ENCODE measurements at regions not wholly inside any gene's neighbourhood (a gene's known extent, or its start where the extent isn't known, plus 50 kb on each side); places are given as distances from the start of the nearest gene placed in this dataset.

DNA sequence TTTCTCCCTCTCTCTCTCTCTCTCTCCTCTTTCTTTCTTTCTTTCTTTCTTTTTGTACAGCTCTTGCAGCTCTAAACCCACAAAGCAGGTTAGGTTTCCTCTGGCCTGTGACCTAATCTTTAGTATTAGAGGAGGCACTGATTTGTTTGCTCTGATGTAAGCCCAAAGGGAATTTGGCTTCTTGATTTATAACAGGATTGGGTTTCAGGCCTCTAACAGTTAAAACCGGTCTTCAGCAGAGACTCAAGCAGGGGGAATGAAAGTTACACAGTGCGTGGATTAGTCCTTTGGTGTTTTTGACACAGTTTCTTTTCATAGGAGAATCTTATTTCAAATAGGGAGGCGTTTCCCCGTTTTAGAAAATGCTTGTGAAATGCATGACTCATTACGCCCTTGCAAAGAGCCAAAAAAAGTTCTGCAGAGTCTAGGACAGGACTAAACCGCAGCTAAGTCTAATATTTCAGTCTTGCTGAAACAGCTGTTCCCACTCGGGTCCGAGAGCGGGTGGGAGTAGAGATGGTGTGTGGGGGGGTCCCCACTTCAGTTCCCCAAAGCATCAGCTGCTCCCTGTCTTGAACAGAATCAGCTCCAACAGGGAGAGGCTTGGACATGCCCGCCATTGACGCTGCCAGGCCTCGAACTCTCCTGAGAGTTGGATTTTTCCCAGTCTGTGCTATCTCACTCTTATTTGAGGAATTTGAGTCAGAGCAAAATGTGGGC is 296.5 kb upstream of the PITRM1 start:
- in situ Hi-C loops (cut with MboI; ENCODE audit: low sequenced_read_pairs in 4 of 4): loop anchor here (10.0 to 25.0 kb wide), 4 partner anchors 306 to 1293 kb away; partner anchors contain the start of gene KLF6 (in 1 of the 4)
- peak; percentile 55 to 65 for DNase-seq
- peaks cover 38 to 49% of the 10 kb centered on the region in 2 donors for H3K4me1 ChIP-seq
- peak overlapping the region; percentile 86 to 96 (median 92) for H3K27ac ChIP-seq
- peak overlapping the region; percentile 23 to 38 (median 36) for H3K4me3 ChIP-seq
- TF ChIP-seq POLR2A (IDR thresholded peaks at IDR 0.05): peak; percentile 41 to 54
- TF ChIP-seq, protein P1, sequence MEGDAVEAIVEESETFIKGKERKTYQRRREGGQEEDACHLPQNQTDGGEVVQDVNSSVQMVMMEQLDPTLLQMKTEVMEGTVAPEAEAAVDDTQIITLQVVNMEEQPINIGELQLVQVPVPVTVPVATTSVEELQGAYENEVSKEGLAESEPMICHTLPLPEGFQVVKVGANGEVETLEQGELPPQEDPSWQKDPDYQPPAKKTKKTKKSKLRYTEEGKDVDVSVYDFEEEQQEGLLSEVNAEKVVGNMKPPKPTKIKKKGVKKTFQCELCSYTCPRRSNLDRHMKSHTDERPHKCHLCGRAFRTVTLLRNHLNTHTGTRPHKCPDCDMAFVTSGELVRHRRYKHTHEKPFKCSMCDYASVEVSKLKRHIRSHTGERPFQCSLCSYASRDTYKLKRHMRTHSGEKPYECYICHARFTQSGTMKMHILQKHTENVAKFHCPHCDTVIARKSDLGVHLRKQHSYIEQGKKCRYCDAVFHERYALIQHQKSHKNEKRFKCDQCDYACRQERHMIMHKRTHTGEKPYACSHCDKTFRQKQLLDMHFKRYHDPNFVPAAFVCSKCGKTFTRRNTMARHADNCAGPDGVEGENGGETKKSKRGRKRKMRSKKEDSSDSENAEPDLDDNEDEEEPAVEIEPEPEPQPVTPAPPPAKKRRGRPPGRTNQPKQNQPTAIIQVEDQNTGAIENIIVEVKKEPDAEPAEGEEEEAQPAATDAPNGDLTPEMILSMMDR (IDR thresholded peaks at IDR 0.05 in 4 of 5, conservative IDR thresholded peaks at IDR 0.05 in 1 of 5): no peak
- intact Hi-C loops (cut with DNase I; ENCODE audit: low total_unique reads): loop anchor here (2.0 to 5.0 kb wide), 6 partner anchors 253 to 1298 kb away; no protein-coding TSS in a partner anchor
- no peaks in the 10 kb centered on the region for H3K9me3 ChIP-seq
- no peaks in the 10 kb centered on the region for H3K27me3 ChIP-seq
- H3K36me3 ChIP-seq: no peaks in the 10 kb centered on the region
- ATAC-seq: peak; percentile 72 to 77

DNA sequence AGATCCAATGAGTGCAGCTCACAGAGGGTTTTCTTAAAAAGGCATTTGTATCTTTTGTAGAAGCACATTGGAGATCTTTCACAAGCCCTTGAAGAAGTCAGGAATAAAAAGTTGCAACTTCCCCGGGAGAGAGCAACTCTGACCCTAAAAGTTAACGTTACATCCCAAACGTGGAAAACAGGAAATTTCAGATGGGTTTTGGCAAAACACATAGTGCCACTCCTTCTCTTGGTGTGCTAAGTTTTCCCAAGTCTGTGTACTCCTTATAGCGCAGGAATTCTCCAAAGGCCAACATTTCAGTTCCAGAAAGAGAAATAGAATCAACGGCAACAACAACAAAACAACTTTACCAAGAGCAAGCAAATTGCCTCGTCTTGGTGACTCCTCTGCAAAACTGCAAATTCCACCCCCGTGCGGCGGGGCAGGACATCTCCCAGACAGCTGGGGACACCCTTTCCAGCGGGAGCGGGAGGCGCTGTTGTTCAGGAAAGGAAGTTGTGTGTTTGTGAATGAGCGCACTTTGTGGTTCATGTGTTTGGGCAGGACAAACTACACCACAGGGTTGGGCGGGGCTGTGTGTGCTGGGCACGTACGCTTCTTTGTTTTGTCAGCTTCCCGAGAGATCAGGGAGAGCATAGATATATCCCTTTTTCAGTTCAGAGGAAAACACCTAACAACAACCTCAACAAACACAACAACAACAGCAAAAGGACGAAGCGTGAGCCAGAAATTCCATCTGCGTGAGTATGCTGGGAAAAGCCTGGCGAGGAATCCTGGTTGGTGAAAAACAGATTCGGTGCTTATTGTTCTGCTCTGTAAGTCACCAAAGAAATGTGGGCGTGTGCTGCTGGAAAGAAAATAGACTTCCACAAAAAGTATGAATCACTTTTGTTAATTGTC is 294.7 kb upstream of the PITRM1 start:
- intact Hi-C loops (cut with DNase I; ENCODE audit: low total_unique reads) (loop anchor here (2.0 to 5.0 kb wide), 7 partner anchors 105 to 1300 kb away; no protein-coding TSS in a partner anchor), in situ Hi-C loops (cut with MboI; ENCODE audit: low sequenced_read_pairs in 4 of 4) (loop anchor here (10.0 to 25.0 kb wide), 4 partner anchors 307 to 1295 kb away; partner anchors contain the start of gene KLF6 (in 1 of the 4))
- ATAC-seq (peak; percentile 67 to 77), DNase-seq (peak; percentile 83 to 86)
- no peaks in the 10 kb centered on the region for H3K36me3 ChIP-seq
- TF ChIP-seq POLR2A (IDR thresholded peaks at IDR 0.05): peak; percentile 53 to 62
- TF ChIP-seq, protein P1 (IDR thresholded peaks at IDR 0.05 in 4 of 5, conservative IDR thresholded peaks at IDR 0.05 in 1 of 5): peak; percentile 26 to 78 (median 68)
- peak overlapping the region; percentile 34 to 41 (median 38) for H3K4me3 ChIP-seq
- H3K27ac ChIP-seq: peak overlapping the region; percentile 86 to 96 (median 92)
- no peaks in the 10 kb centered on the region for H3K27me3 ChIP-seq
- H3K4me1 ChIP-seq: peaks cover 25 to 43% of the 10 kb centered on the region in 2 donors
- H3K9me3 ChIP-seq: no peaks in the 10 kb centered on the region

DNA sequence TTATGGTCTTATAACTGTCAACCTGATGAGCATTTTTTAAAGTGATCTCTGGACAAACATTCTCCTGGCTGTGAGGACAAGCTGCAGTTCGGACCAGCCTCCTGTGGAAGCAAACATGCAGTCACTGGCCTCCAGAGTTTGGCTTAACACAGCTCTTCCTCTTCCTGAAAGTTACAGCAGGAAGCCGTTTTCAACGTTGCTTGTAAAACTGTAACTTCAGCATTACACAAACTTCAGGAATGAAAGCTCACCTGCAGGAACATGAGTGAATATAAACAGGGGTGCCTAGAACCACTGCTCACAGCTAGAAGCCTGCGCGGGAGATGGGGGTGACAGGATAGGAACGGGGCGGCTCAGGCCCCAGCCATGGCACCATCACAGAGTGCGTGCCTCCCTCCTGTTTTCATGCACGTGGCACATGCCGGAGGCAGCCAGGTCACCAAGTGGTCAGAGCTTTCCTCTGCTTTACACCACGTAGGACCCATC is 292.9 kb upstream of the PITRM1 start:
- no peaks in the 10 kb centered on the region for H3K36me3 ChIP-seq
- H3K27me3 ChIP-seq: no peaks in the 10 kb centered on the region
- H3K4me3 ChIP-seq: no peak overlapping the region
- TF ChIP-seq POLR2A (IDR thresholded peaks at IDR 0.05): no peak
- TF ChIP-seq, protein P1 (IDR thresholded peaks at IDR 0.05 in 4 of 5, conservative IDR thresholded peaks at IDR 0.05 in 1 of 5): no peak
- in situ Hi-C loops (cut with MboI; ENCODE audit: low sequenced_read_pairs in 4 of 4) (loop anchor here (10.0 to 25.0 kb wide), 4 partner anchors 309 to 1297 kb away; partner anchors contain the start of gene KLF6 (in 1 of the 4)), intact Hi-C loops (cut with DNase I; ENCODE audit: low total_unique reads) (loop anchor here (5.0 kb wide), 5 partner anchors 257 to 1302 kb away; no protein-coding TSS in a partner anchor)
- H3K27ac ChIP-seq: peak overlapping the region; percentile 56 to 96 (median 92)
- H3K4me1 ChIP-seq: peaks cover 25 to 32% of the 10 kb centered on the region in 2 donors
- H3K9me3 ChIP-seq: no peaks in the 10 kb centered on the region
- DNase-seq (no peak), ATAC-seq (no peak)

DNA sequence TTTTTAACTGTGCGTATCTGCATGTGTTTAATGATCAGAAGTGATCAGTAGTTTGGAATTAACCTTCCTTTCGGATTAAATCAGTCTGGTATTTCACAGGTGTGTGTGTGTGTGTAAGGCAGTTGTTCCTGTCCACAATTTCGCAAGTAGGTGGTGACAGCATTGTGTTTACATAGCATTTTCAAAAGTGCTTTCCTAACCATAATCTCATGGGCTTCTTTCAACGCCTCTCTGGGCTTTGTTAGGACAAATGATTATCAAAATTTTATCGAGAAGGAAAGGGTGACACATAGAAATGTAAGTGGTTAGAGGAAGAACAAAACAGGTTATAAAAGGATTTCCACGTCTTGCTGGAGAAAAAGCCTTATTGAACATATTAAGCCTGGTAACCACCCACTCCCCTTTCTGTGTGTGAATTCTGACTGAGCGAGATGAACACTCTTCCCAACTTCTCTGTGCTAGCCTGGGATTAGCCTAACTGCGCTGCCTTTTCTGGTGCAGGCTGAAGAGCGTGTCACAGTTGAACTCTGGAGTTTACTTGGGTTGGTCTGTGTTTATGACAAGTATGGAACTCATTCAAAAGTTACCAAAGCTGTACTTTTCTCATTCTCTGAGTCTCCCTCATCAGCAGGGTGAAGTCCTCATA is 292.3 kb upstream of the PITRM1 start:
- no peak for DNase-seq
- intact Hi-C loops (cut with DNase I; ENCODE audit: low total_unique reads): loop anchor here (5.0 kb wide), 6 partner anchors 223 to 1302 kb away; no protein-coding TSS in a partner anchor

More for the DNA sequence above, 292.3 kb upstream of the PITRM1 start:
- Histone ChIP-seq H3K9me3 (no peaks in the 10 kb centered on the region), H3K4me1 (peaks cover 23 to 28% of the 10 kb centered on the region in 2 donors), H3K27ac (peak overlapping the region; percentile 56 to 96 (median 92)), H3K4me3 (no peak overlapping the region), H3K36me3 (no peaks in the 10 kb centered on the region), H3K27me3 (no peaks in the 10 kb centered on the region)
- TF ChIP-seq POLR2A (IDR thresholded peaks at IDR 0.05): no peak
- TF ChIP-seq, protein P1 (IDR thresholded peaks at IDR 0.05 in 4 of 5, conservative IDR thresholded peaks at IDR 0.05 in 1 of 5): no peak
- in situ Hi-C loops (cut with MboI; ENCODE audit: low sequenced_read_pairs in 4 of 4): loop anchor here (10.0 to 25.0 kb wide), 4 partner anchors 310 to 1297 kb away; partner anchors contain the start of gene KLF6 (in 1 of the 4)
- no peak for ATAC-seq

Data from gastrocnemius medialis (tissue), 4 donors.